H1 (cell line): ENCODE measurements at regions not wholly inside any gene's neighbourhood (a gene's known extent, or its start where the extent isn't known, plus 50 kb on each side); places are given as distances from the start of the nearest gene placed in this dataset.

Experiments
- CTCF ChIA-PET: fragments of 300-600 bp; sonication (Branson Sonifier 250); formaldehyde crosslinking; loops from one replicate; lab custom pipeline; 2021; ENCODE audit not compliant: partially characterized antibody; lab: Charles Lee
- POLR2A ChIA-PET: fragments of 300-600 bp; sonication (Branson Sonifier 250); formaldehyde crosslinking; loops from one replicate; lab custom pipeline; 2021; ENCODE audit warnings: inconsistent platforms; ENCODE audit not compliant: partially characterized antibody; lab: Charles Lee
- DNase-seq, 2 experiments: peaks; one replicate each; pipeline versions ENCODE4 v3.0.0 to v3.0.0-alpha.2; 2010 to 2022; ENCODE audit warnings: low spot score in 2 of 2, low read depth in 1 of 2, mixed read lengths in 1 of 2
- FAIRE-seq: peaks from 2 replicates; lab custom pipeline; 2011; peaks lifted over from hg19 to GRCh38; lab: Jason Lieb, UNC
- H2AFZ ChIP-seq: 2 replicates; pipeline ENCODE4 v1.8.1; 2012; ENCODE audit warnings: low read length, inconsistent platforms
- H2AK5ac ChIP-seq: 2 replicates; pipeline ENCODE4 v1.6.1; 2013; ENCODE audit warnings: low read depth, low read length
- H2BK120ac ChIP-seq: replicated peaks from 2 replicates; pipeline ENCODE3; 2013; ENCODE audit warnings: low read depth, low read length, inconsistent platforms
- H2BK12ac ChIP-seq: 2 replicates; pipeline ENCODE4 v1.6.1; 2013; ENCODE audit warnings: low read depth, low read length
- H2BK15ac ChIP-seq: 2 replicates; pipeline ENCODE4 v1.6.1; 2013; ENCODE audit warnings: low read length
- H2BK20ac ChIP-seq: 2 replicates; pipeline ENCODE4 v1.6.1; 2013; ENCODE audit warnings: low read length
- H2BK5ac ChIP-seq: 2 replicates; pipeline ENCODE4 v1.6.1; 2013; ENCODE audit warnings: low read depth, low read length
- H3K14ac ChIP-seq: 2 replicates; pipeline ENCODE4 v1.6.1; 2013; ENCODE audit warnings: inconsistent platforms; ENCODE audit not compliant: insufficient read length
- H3K18ac ChIP-seq: 2 replicates; pipeline ENCODE4 v1.6.1; 2013; ENCODE audit warnings: low read length; ENCODE audit errors: extremely low read depth
- H3K23ac ChIP-seq: 2 replicates; pipeline ENCODE4 v1.6.1; 2013; ENCODE audit warnings: inconsistent platforms; ENCODE audit not compliant: insufficient read length
- H3K23me2 ChIP-seq: 2 replicates; pipeline ENCODE4 v1.6.1; 2013; ENCODE audit warnings: low read depth, low read length
- H3K27ac ChIP-seq: 2 replicates; pipeline ENCODE4 v1.6.1; 2011; ENCODE audit warnings: low read depth, low read length, inconsistent platforms
- H3K27me3 ChIP-seq, 4 experiments: replicated peaks in 1 of 4; 1 replicate in 1 of 4; 2 replicates in 3 of 4; pipeline versions ENCODE4 v1.6.1 to v1.8.1; 2011 to 2013; ENCODE audit warnings: low read length in 3 of 4, mild to moderate bottlenecking in 3 of 4, inconsistent platforms in 2 of 4, mixed read lengths in 2 of 4, moderate library complexity in 1 of 4; ENCODE audit not compliant: control insufficient read depth in 3 of 4, insufficient read depth in 3 of 4; ENCODE audit errors: extremely low read depth in 1 of 4
- H3K36me3 ChIP-seq, 4 experiments: 2 replicates each; pipeline versions ENCODE4 v1.6.1 to v1.8.1; 2011 to 2013; ENCODE audit warnings: mild to moderate bottlenecking in 4 of 4, low read length in 3 of 4, moderate library complexity in 2 of 4, control low read depth in 1 of 4, inconsistent platforms in 1 of 4; ENCODE audit not compliant: insufficient read depth in 4 of 4, control insufficient read depth in 2 of 4
- H3K4ac ChIP-seq: replicated peaks from 2 replicates; pipeline ENCODE3; 2013; ENCODE audit warnings: low read length, low read depth, mixed read lengths, inconsistent platforms; ENCODE audit not compliant: insufficient read length
- H3K4me1 ChIP-seq, 4 experiments: replicated peaks in 1 of 4; 1 replicate in 1 of 4; 2 replicates in 3 of 4; pipeline versions ENCODE4 v1.6.1 to v1.8.1; 2011 to 2013; ENCODE audit warnings: low read length in 3 of 4, inconsistent platforms in 2 of 4, mixed read lengths in 1 of 4; ENCODE audit not compliant: insufficient read depth in 4 of 4, control insufficient read depth in 3 of 4
- H3K4me2 ChIP-seq, 2 experiments: 2 replicates each; pipeline versions ENCODE4 v1.6.1 to v1.8.1; 2011 to 2013; ENCODE audit warnings: low read depth in 2 of 2, low read length in 2 of 2, control low read depth in 1 of 2, inconsistent platforms in 1 of 2, mild to moderate bottlenecking in 1 of 2; ENCODE audit not compliant: insufficient read depth in 1 of 2
- H3K4me3 ChIP-seq, 4 experiments: fragments of 200-600, 300-600 bp in 1 of 4; sonication (generic), shearing (Covaris generic), sonication (Bioruptor Twin) in 1 of 4; 2 replicates each; pipeline versions ENCODE4 v1.5.1 to v1.8.1; 2011 to 2016; ENCODE audit warnings: low read length in 4 of 4, low read depth in 3 of 4, control low read depth in 2 of 4, inconsistent platforms in 2 of 4, mild to moderate bottlenecking in 2 of 4, mixed read lengths in 1 of 4, moderate library complexity in 1 of 4; ENCODE audit not compliant: insufficient read depth in 2 of 4; ENCODE audit errors: extremely low read depth in 1 of 4
- H3K56ac ChIP-seq: replicated peaks from 2 replicates; pipeline ENCODE3; 2013; ENCODE audit warnings: low read depth, mild to moderate bottlenecking, mixed read lengths, low read length, inconsistent platforms; ENCODE audit not compliant: insufficient read length
- H3K79me1 ChIP-seq: 2 replicates; pipeline ENCODE4 v1.6.1; 2013; ENCODE audit warnings: low read depth, low read length, control low read depth
- H3K79me2 ChIP-seq, 2 experiments: 2 replicates each; pipeline versions ENCODE4 v1.6.1 to v1.8.1; 2012 to 2013; ENCODE audit warnings: low read length in 2 of 2, mild to moderate bottlenecking in 2 of 2, inconsistent platforms in 1 of 2; ENCODE audit not compliant: insufficient read depth in 2 of 2, control insufficient read depth in 1 of 2
- H3K9ac ChIP-seq, 4 experiments: replicated peaks in 1 of 4; 1 replicate in 1 of 4; 2 replicates in 3 of 4; pipeline versions ENCODE4 v1.6.1 to v1.8.1; 2011 to 2013; ENCODE audit warnings: low read depth in 3 of 4, low read length in 3 of 4, control low read depth in 2 of 4, mild to moderate bottlenecking in 2 of 4, moderate library complexity in 2 of 4, inconsistent platforms in 1 of 4; ENCODE audit errors: extremely low read depth in 1 of 4
- H3K9me3 ChIP-seq, 2 experiments: 2 replicates each; pipeline versions ENCODE4 v1.6.1 to v1.8.1; 2012 to 2013; ENCODE audit warnings: mild to moderate bottlenecking in 2 of 2, moderate library complexity in 2 of 2, control low read depth in 1 of 2, inconsistent platforms in 1 of 2, low read depth in 1 of 2, low read length in 1 of 2, mixed read lengths in 1 of 2; ENCODE audit not compliant: insufficient read depth in 2 of 2
- H4K20me1 ChIP-seq, 2 experiments: replicated peaks in 1 of 2; 2 replicates each; pipeline versions ENCODE3 to v1.8.1; 2011 to 2013; ENCODE audit warnings: inconsistent platforms in 2 of 2, low read length in 2 of 2, mild to moderate bottlenecking in 1 of 2; ENCODE audit not compliant: insufficient read depth in 2 of 2, control insufficient read depth in 1 of 2
- H4K5ac ChIP-seq: 2 replicates; pipeline ENCODE4 v1.6.1; 2013; ENCODE audit warnings: low read length, low read depth, mixed read lengths, inconsistent platforms; ENCODE audit not compliant: insufficient read length
- H4K8ac ChIP-seq: 2 replicates; pipeline ENCODE4 v1.8.0; 2013; ENCODE audit warnings: mild to moderate bottlenecking, moderate library complexity, low read length, inconsistent platforms; ENCODE audit not compliant: insufficient read depth; ENCODE audit errors: extremely low read depth
- H4K91ac ChIP-seq: replicated peaks from 2 replicates; pipeline ENCODE3; 2013; ENCODE audit warnings: low read length, mixed read lengths, inconsistent platforms; ENCODE audit not compliant: insufficient read length
- EP300 ChIP-seq, 2 experiments: IDR thresholded peaks; 1 replicate in 1 of 2; 2 replicates in 1 of 2; pipeline ENCODE4 v1.6.1; 2011 to 2012; ENCODE audit warnings: low read depth in 2 of 2, low read length in 2 of 2, mild to moderate bottlenecking in 2 of 2, borderline replicate concordance in 1 of 2, inconsistent platforms in 1 of 2, moderate library complexity in 1 of 2
- RFX5 ChIP-seq: IDR thresholded peaks from 2 replicates; pipeline ENCODE4 v1.6.1; 2011; ENCODE audit warnings: low read depth, low read length, improper control_type of control experiment, borderline replicate concordance
- RNF2 ChIP-seq: fragments of 200-900, 300-1000 bp; sonication (generic); IDR thresholded peaks from 2 replicates; pipeline ENCODE4 v1.7.1; 2016; ENCODE audit warnings: borderline replicate concordance, low read depth, mild to moderate bottlenecking, antibody characterized with exemption, low read length; ENCODE audit not compliant: poor library complexity, severe bottlenecking; ENCODE audit errors: missing control alignments
- TBP ChIP-seq: IDR thresholded peaks from 2 replicates; pipeline ENCODE4 v1.6.1; 2011; ENCODE audit warnings: low read depth, low read length, improper control_type of control experiment
- WGBS, 2 experiments: shearing (Covaris generic) in 1 of 2; methylation state at CpG; one replicate each; pipeline versions ENCODE4 v1.1.6 to v1.1.7; 2013 to 2015; ENCODE audit warnings: low lambda C conversion rate in 2 of 2, mixed read lengths in 2 of 2, inconsistent platforms in 1 of 2, low coverage in 1 of 2, missing lambda C conversion rate in 1 of 2; ENCODE audit not compliant: insufficient replicate concordance in 2 of 2, insufficient coverage in 1 of 2, insufficient read length in 1 of 2; ENCODE audit errors: extremely low coverage in 1 of 2, missing lambda C conversion rate in 1 of 2; 5-methylcytosine and 5-hydroxymethylcytosine counted together

DNA sequence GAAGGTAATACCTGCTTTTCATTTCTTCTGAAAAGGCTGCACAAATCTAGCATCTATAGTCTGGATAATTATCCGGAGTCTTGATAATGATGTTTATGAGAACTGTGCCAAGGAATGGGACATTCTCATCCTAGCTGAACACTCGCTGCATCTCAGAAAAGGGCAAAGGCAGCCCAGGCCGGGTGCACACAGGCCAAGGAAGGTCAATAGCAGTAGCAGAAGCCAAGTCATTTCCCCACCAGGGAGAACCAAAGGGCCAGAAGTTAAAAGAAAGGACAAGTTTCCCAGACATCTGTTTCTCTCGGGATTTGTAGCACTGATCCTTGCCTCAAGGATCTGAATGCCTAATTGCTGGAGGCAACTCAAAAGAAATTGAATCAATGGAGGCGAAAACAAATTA lies 66.1 kb upstream of the ANKRD55 start:
- H4K5ac ChIP-seq, result no peak overlapping the region
- no peak for FAIRE-seq

More for the DNA sequence above, 66.1 kb upstream of the ANKRD55 start:
- H2AK5ac ChIP-seq, result no peak overlapping the region
- H3K79me1 ChIP-seq, result no peaks in the 10 kb centered on the region
- no peak overlapping the region for H2BK120ac ChIP-seq
- no peak overlapping the region for H3K23ac ChIP-seq
- H4K20me1 ChIP-seq, result no peaks in the 10 kb centered on the region
- H2AFZ ChIP-seq, result no peak overlapping the region
- no peak for TF ChIP-seq EP300 (IDR thresholded peaks at IDR 0.05; ENCODE audit: borderline replicate concordance in 1 of 2, low read depth in 2 of 2, low read length in 2 of 2)
- TF ChIP-seq RNF2, result no peak
- TF ChIP-seq TBP, result no peak
- no peak for TF ChIP-seq RFX5
- H3K56ac ChIP-seq, result no peak overlapping the region
- H3K4me3 ChIP-seq, result no peak overlapping the region
- peaks cover 0 to 6% of the 10 kb centered on the region in 2 experiments; a peak in 2 of 4 replicates for H3K9me3 ChIP-seq
- no peak overlapping the region for H3K14ac ChIP-seq
- H3K36me3 ChIP-seq, result no peaks in the 10 kb centered on the region
- H3K4ac ChIP-seq, result no peak overlapping the region
- H2BK20ac ChIP-seq, result no peak overlapping the region
- no peak overlapping the region for H2BK15ac ChIP-seq
- H3K79me2 ChIP-seq, result no peaks in the 10 kb centered on the region
- no peak overlapping the region for H3K18ac ChIP-seq
- no peak overlapping the region for H3K9ac ChIP-seq
- ChIA-PET POLR2A (no interaction called here), CTCF (no interaction called here)
- 88% methylated on average over 5 of the region's 5 CpGs; no CpG with 5 or more reads in 1 of the 2 experiments for WGBS, 2 experiments
- no peak overlapping the region for H4K8ac ChIP-seq
- DNase-seq, result no peak
- no peak overlapping the region for H2BK5ac ChIP-seq
- no peak overlapping the region for H2BK12ac ChIP-seq
- H3K4me2 ChIP-seq, result no peak overlapping the region
- no peak overlapping the region for H4K91ac ChIP-seq
- H3K27ac ChIP-seq, result no peak overlapping the region
- no peaks in the 10 kb centered on the region for H3K27me3 ChIP-seq
- H3K4me1 ChIP-seq, result no peaks in the 10 kb centered on the region
- H3K23me2 ChIP-seq, result no peaks in the 10 kb centered on the region; the same call in 1 of the 2 replicates
